Calu3 (cell line): ENCODE measurements at regions not wholly inside any gene's neighbourhood (a gene's known extent, or its start where the extent isn't known, plus 50 kb on each side); places are given as distances from the start of the nearest gene placed in this dataset.

Experiments used
- BruUV-seq: library from RNA; stranded (reverse); fragments of 400-500 nt; replicated peaks from 2 replicates; lab custom pipeline; 2021; lab: Mats Ljungman, UMichigan
- CTCF ChIA-PET: fragments of 300-600 bp; sonication (Branson Sonifier 250); formaldehyde crosslinking; loops from one replicate; lab custom pipeline; 2022; ENCODE audit warnings: antibody characterized with exemption; lab: Charles Lee
- DNase-seq: peaks from one replicate; pipeline ENCODE4 v3.0.0; 2022
- H3K27ac Mint-ChIP-seq: one replicate; pipeline ENCODE4 v1.8.0; 2022; ENCODE audit warnings: mixed read lengths; ENCODE audit not compliant: unreplicated experiment
- H3K27me3 Mint-ChIP-seq: one replicate; pipeline ENCODE4 v1.8.0; 2022; ENCODE audit warnings: mixed read lengths; ENCODE audit not compliant: unreplicated experiment
- H3K36me3 Mint-ChIP-seq: one replicate; pipeline ENCODE4 v1.8.0; 2022; ENCODE audit warnings: mild to moderate bottlenecking, moderate library complexity, mixed read lengths; ENCODE audit not compliant: insufficient read depth, unreplicated experiment
- H3K4me1 Mint-ChIP-seq: one replicate; pipeline ENCODE4 v1.8.0; 2022; ENCODE audit warnings: mild to moderate bottlenecking, low read depth, mixed read lengths; ENCODE audit not compliant: unreplicated experiment
- H3K4me3 Mint-ChIP-seq: one replicate; pipeline ENCODE4 v1.8.0; 2022; ENCODE audit warnings: mild to moderate bottlenecking, low read depth, moderate library complexity, mixed read lengths; ENCODE audit not compliant: unreplicated experiment
- H3K9me3 Mint-ChIP-seq: one replicate; pipeline ENCODE4 v1.8.0; 2022; ENCODE audit warnings: low read depth, mixed read lengths; ENCODE audit not compliant: unreplicated experiment
- CTCF ChIP-seq: fragments of 200-600 bp; IDR thresholded peaks from one replicate; pipeline ENCODE4 v1.8.0; 2022; ENCODE audit warnings: antibody characterized with exemption; ENCODE audit not compliant: unreplicated experiment
- intact Hi-C: fragments of 100-400 bp; cut with micrococcal nuclease; formaldehyde crosslinking; loops from one replicate; pipeline ENCODE4 v1.10.0; 2022; ENCODE audit not compliant: unreplicated experiment

GRCh38 chr5:121160591-121160990, 691.1 kb upstream of the FTMT start:
- no peak for DNase-seq
- intact Hi-C loops: no loop called here
- peaks cover 8% of the 10 kb centered on the region for H3K4me1 Mint-ChIP-seq
- no peaks in the 10 kb centered on the region for H3K36me3 Mint-ChIP-seq
- no peaks in the 10 kb centered on the region for H3K9me3 Mint-ChIP-seq
- H3K4me3 Mint-ChIP-seq: no peak overlapping the region
- CTCF ChIA-PET: no interaction called here
- TF ChIP-seq CTCF: no peak
- H3K27me3 Mint-ChIP-seq: no peaks in the 10 kb centered on the region
- BruUV-seq: no TSS peak
- no peak overlapping the region for H3K27ac Mint-ChIP-seq

GRCh38 chr5:121164632-121165031, 687.0 kb upstream of the FTMT start:
- Mint-ChIP-seq H3K36me3 (no peaks in the 10 kb centered on the region), H3K27me3 (no peaks in the 10 kb centered on the region), H3K9me3 (no peaks in the 10 kb centered on the region), H3K4me3 (no peak overlapping the region), H3K4me1 (peaks cover 8% of the 10 kb centered on the region), H3K27ac (no peak overlapping the region)
- DNase-seq: no peak
- CTCF ChIA-PET: no interaction called here
- no TSS peak for BruUV-seq
- no peak for TF ChIP-seq CTCF
- intact Hi-C loops: no loop called here

DNA sequence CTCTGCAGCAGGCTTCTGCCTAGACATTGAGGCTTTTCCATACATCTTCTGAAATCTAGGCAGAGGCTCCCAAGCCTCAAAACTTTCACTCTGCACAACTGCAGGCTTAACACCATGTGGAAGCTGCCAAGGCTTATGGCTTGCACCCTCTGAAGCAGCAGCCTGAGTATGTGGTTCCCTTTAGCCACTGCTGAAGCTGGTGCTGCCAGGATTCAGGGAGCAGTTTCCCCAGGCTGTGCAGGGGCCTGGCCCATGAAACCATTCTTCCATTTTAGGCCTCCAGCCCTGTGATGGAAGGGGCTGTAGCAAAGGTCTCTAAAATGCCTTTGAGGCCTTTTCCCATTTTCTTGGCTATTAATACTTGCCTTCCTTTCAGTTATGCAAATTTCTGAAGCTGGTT, 680.3 kb upstream of the FTMT start:
- no peak for DNase-seq
- Mint-ChIP-seq H3K4me3 (no peak overlapping the region), H3K4me1 (no peaks in the 10 kb centered on the region), H3K9me3 (no peaks in the 10 kb centered on the region), H3K36me3 (no peaks in the 10 kb centered on the region), H3K27ac (no peak overlapping the region), H3K27me3 (no peaks in the 10 kb centered on the region)
- BruUV-seq: no TSS peak
- intact Hi-C loops: no loop called here
- CTCF ChIA-PET: no interaction called here
- no peak for TF ChIP-seq CTCF

DNA sequence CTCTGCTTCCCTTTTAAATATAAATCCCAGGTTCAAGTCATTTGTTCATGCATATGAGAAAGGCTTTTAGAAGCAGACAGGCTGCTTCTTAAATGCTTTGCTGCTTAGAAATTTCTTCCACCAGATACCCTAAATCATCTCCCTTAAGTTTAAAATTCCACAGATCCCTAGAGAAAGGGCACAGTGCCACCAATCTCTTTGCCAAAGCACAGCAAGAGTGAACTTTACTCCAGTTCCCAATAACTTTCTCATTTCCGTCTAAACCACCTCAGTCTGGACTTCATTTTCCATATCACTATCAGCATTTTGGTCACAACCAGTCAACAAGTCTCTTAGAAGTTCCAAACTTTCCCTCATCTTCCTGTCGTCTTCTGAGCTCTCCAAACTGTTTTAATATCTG, 679.8 kb upstream of the FTMT start:
- CTCF ChIA-PET: no interaction called here
- intact Hi-C loops: no loop called here
- DNase-seq: no peak
- H3K27ac Mint-ChIP-seq: no peak overlapping the region
- H3K4me1 Mint-ChIP-seq: no peaks in the 10 kb centered on the region
- H3K36me3 Mint-ChIP-seq: no peaks in the 10 kb centered on the region
- no peak for TF ChIP-seq CTCF
- H3K4me3 Mint-ChIP-seq: no peak overlapping the region
- H3K27me3 Mint-ChIP-seq: no peaks in the 10 kb centered on the region
- no peaks in the 10 kb centered on the region for H3K9me3 Mint-ChIP-seq
- BruUV-seq: no TSS peak
